IMR-90 (cell line): ENCODE measurements at regions not wholly inside any gene's neighbourhood (a gene's known extent, or its start where the extent isn't known, plus 50 kb on each side); places are given as distances from the start of the nearest gene placed in this dataset.

ENCODE experiments used
- ATAC-seq: fragments of 200-7000 bp; cut with Tn5 transposase; 2 replicates; pipeline ENCODE4 v1.9.1; 2020; ENCODE audit warnings: low read depth, mild to moderate bottlenecking, moderate library complexity
- BruUV-seq: library from RNA; stranded (reverse); fragments of 400-500 nt; replicated peaks from 2 replicates; lab custom pipeline; 2021; lab: Mats Ljungman, UMichigan
- CTCF ChIA-PET: fragments of 300-600 bp; formaldehyde crosslinking; extraction: SDS; loops from one replicate; lab custom pipeline; 2021; ENCODE audit warnings: antibody characterized with exemption; lab: Yijun Ruan, JAX
- POLR2A ChIA-PET: fragments of 300-600 bp; sonication (Branson Sonifier 250); formaldehyde crosslinking; loops from one replicate; lab custom pipeline; 2022; ENCODE audit warnings: antibody characterized with exemption; ENCODE audit not compliant: unreplicated experiment; lab: Charles Lee
- DNase-seq: peaks from one replicate; pipeline ENCODE4 v3.0.0; 2013
- H2AFZ ChIP-seq: replicated peaks from 2 replicates; pipeline ENCODE3; 2013; ENCODE audit warnings: low read length, mild to moderate bottlenecking; ENCODE audit not compliant: poor library complexity
- H2AK5ac ChIP-seq: 2 replicates; pipeline ENCODE4 v1.6.1; 2013; ENCODE audit warnings: low read depth, low read length, inconsistent platforms
- H2AK9ac ChIP-seq: replicated peaks from 2 replicates; pipeline ENCODE3; 2013; ENCODE audit warnings: mild to moderate bottlenecking, low read depth, low read length, moderate library complexity; ENCODE audit not compliant: poor library complexity
- H2BK120ac ChIP-seq: 2 replicates; pipeline ENCODE4 v1.6.1; 2013; ENCODE audit warnings: low read depth, low read length, inconsistent platforms
- H2BK15ac ChIP-seq: 3 replicates; pipeline ENCODE4 v1.6.1; 2013; ENCODE audit warnings: low read depth, low read length, inconsistent platforms
- H2BK20ac ChIP-seq: 2 replicates; pipeline ENCODE4 v1.6.1; 2013; ENCODE audit warnings: low read depth, mild to moderate bottlenecking, inconsistent platforms, low read length, moderate library complexity
- H2BK5ac ChIP-seq: 2 replicates; pipeline ENCODE4 v1.6.1; 2013; ENCODE audit warnings: mild to moderate bottlenecking, low read depth, low read length, inconsistent platforms; ENCODE audit not compliant: poor library complexity, severe bottlenecking
- H3K14ac ChIP-seq: replicated peaks from 2 replicates; pipeline ENCODE4 v1.6.1; 2013; ENCODE audit warnings: low read depth, low read length, inconsistent platforms
- H3K18ac ChIP-seq: 2 replicates; pipeline ENCODE4 v1.6.1; 2013; ENCODE audit warnings: low read depth, low read length, control low read depth
- H3K23ac ChIP-seq: 2 replicates; pipeline ENCODE4 v1.6.1; 2013; ENCODE audit warnings: low read depth, low read length, inconsistent platforms
- H3K27ac ChIP-seq: 2 replicates; pipeline ENCODE4 v1.5.1; 2013; ENCODE audit warnings: mild to moderate bottlenecking, control low read depth, low read length; ENCODE audit not compliant: insufficient read depth
- H3K27me3 ChIP-seq: 2 replicates; pipeline ENCODE4 v1.6.1; 2013; ENCODE audit warnings: low read length; ENCODE audit not compliant: control insufficient read depth, insufficient read depth
- H3K36me3 ChIP-seq: 2 replicates; pipeline ENCODE4 v1.6.1; 2013; ENCODE audit warnings: low read length, mixed read lengths; ENCODE audit not compliant: control insufficient read depth, insufficient read depth
- H3K4ac ChIP-seq: 2 replicates; pipeline ENCODE4 v1.6.1; 2013; ENCODE audit warnings: low read depth, low read length, inconsistent platforms
- H3K4me1 ChIP-seq: 2 replicates; pipeline ENCODE4 v1.6.1; 2013; ENCODE audit warnings: low read length, mixed read lengths; ENCODE audit not compliant: control insufficient read depth, insufficient read depth
- H3K4me2 ChIP-seq: 2 replicates; pipeline ENCODE4 v1.6.1; 2013; ENCODE audit warnings: low read depth, mild to moderate bottlenecking, control low read depth, low read length, moderate library complexity
- H3K4me3 ChIP-seq: 2 replicates; pipeline ENCODE4 v1.5.1; 2013; ENCODE audit warnings: low read depth, mild to moderate bottlenecking, control low read depth, low read length, moderate library complexity; ENCODE audit not compliant: insufficient read depth
- H3K56ac ChIP-seq: 2 replicates; pipeline ENCODE4 v1.6.1; 2013; ENCODE audit warnings: low read length, inconsistent platforms; ENCODE audit not compliant: insufficient read depth; ENCODE audit errors: extremely low read depth
- H3K79me1 ChIP-seq, 2 experiments: 2 replicates each; pipeline ENCODE4 v1.6.1; 2013; ENCODE audit warnings: low read length in 2 of 2, inconsistent platforms in 1 of 2, low read depth in 1 of 2
- H3K9ac ChIP-seq: 2 replicates; pipeline ENCODE4 v1.6.1; 2013; ENCODE audit warnings: low read depth, low read length, control low read depth
- H3K9me1 ChIP-seq: 2 replicates; pipeline ENCODE4 v1.6.1; 2013; ENCODE audit warnings: low read length, inconsistent platforms; ENCODE audit not compliant: insufficient read depth
- H3K9me3 ChIP-seq: 2 replicates; pipeline ENCODE4 v1.6.1; 2013; ENCODE audit warnings: low read length; ENCODE audit not compliant: control insufficient read depth, insufficient read depth
- H4K20me1 ChIP-seq: 2 replicates; pipeline ENCODE4 v1.6.1; 2013; ENCODE audit warnings: low read length, inconsistent platforms; ENCODE audit not compliant: insufficient read depth
- H4K5ac ChIP-seq: 2 replicates; pipeline ENCODE4 v1.6.1; 2013; ENCODE audit warnings: mild to moderate bottlenecking, low read depth, low read length, control low read depth
- H4K8ac ChIP-seq, 2 experiments: 2 replicates each; pipeline ENCODE4 v1.6.1; 2013; ENCODE audit warnings: low read depth in 2 of 2, low read length in 2 of 2, control low read depth in 1 of 2, inconsistent platforms in 1 of 2
- H4K91ac ChIP-seq: 2 replicates; pipeline ENCODE4 v1.6.1; 2013; ENCODE audit warnings: low read depth, low read length, inconsistent platforms; ENCODE audit not compliant: insufficient read depth
- BHLHE40 ChIP-seq: fragments of 150-350 bp; IDR thresholded peaks from 2 replicates; pipeline ENCODE4 v1.6.1; 2016; ENCODE audit warnings: mild to moderate bottlenecking, low read depth, low read length
- CHD1 ChIP-seq: IDR thresholded peaks from 2 replicates; pipeline ENCODE4 v1.6.1; 2012; ENCODE audit warnings: low read depth, low read length, improper control_type of control experiment
- CTCF ChIP-seq: conservative IDR thresholded peaks from 2 replicates; pipeline ENCODE4 v1.5.1; 2012; ENCODE audit warnings: mild to moderate bottlenecking, low read depth, low read length, improper control_type of control experiment
- ELK1 ChIP-seq: fragments of 150-350 bp; IDR thresholded peaks from 2 replicates; pipeline ENCODE4 v1.6.1; 2016; ENCODE audit warnings: low read depth, mild to moderate bottlenecking, low read length, moderate library complexity, borderline replicate concordance
- FOS ChIP-seq: fragments of 150-350 bp; IDR thresholded peaks from 2 replicates; pipeline ENCODE4 v1.6.1; 2016; ENCODE audit warnings: low read depth, low read length
- MAFK ChIP-seq: IDR thresholded peaks from 2 replicates; pipeline ENCODE4 v1.6.1; 2012; ENCODE audit warnings: low read depth, low read length, improper control_type of control experiment
- MAZ ChIP-seq: IDR thresholded peaks from 2 replicates; pipeline ENCODE4 v1.6.1; 2012; ENCODE audit warnings: low read depth, mild to moderate bottlenecking, low read length, improper control_type of control experiment, moderate library complexity, borderline replicate concordance
- MXI1 ChIP-seq: IDR thresholded peaks from 2 replicates; pipeline ENCODE4 v1.6.1; 2012; ENCODE audit warnings: low read depth, mild to moderate bottlenecking, low read length, moderate library complexity, borderline replicate concordance
- NFE2L2 ChIP-seq: fragments of 150-350 bp; IDR thresholded peaks from 2 replicates; pipeline ENCODE4 v1.6.1; 2016; ENCODE audit warnings: low read depth, mild to moderate bottlenecking, low read length
- POLR2A ChIP-seq: IDR thresholded peaks from 2 replicates; pipeline ENCODE4 v1.6.1; 2012; ENCODE audit warnings: mild to moderate bottlenecking, low read depth, low read length
- RAD21 ChIP-seq: IDR thresholded peaks from 2 replicates; pipeline ENCODE4 v1.6.1; 2012; ENCODE audit warnings: low read length, improper control_type of control experiment
- RCOR1 ChIP-seq: IDR thresholded peaks from 2 replicates; pipeline ENCODE4 v1.6.1; 2012; ENCODE audit warnings: mild to moderate bottlenecking, low read length, improper control_type of control experiment; ENCODE audit not compliant: insufficient replicate concordance
- RFX5 ChIP-seq: IDR thresholded peaks from 2 replicates; pipeline ENCODE4 v1.8.0; 2012; ENCODE audit warnings: low read depth, mild to moderate bottlenecking, low read length, moderate library complexity
- SMC3 ChIP-seq: fragments of 150-350 bp; IDR thresholded peaks from 2 replicates; pipeline ENCODE4 v1.6.1; 2016; ENCODE audit warnings: low read depth, mild to moderate bottlenecking, antibody characterized with exemption, low read length, moderate library complexity
- USF2 ChIP-seq: fragments of 150-350 bp; IDR thresholded peaks from 2 replicates; pipeline ENCODE4 v1.6.1; 2017; ENCODE audit warnings: mild to moderate bottlenecking, antibody characterized with exemption, low read length, low read depth
- WGBS, 2 experiments: methylation state at CpG; one replicate each; pipeline versions ENCODE4 v1.1.5 to v1.1.7; 2013; ENCODE audit warnings: missing lambda C conversion rate in 2 of 2; ENCODE audit not compliant: insufficient read length in 1 of 2; ENCODE audit errors: extremely low coverage in 2 of 2; 5-methylcytosine and 5-hydroxymethylcytosine counted together
- dilution Hi-C: fragments of 300-500 bp; cut with HindIII; formaldehyde crosslinking; loops from one replicate; pipeline ENCODE4 v1.14.3; 2018; ENCODE audit warnings: low sequenced_read_pairs; ENCODE audit not compliant: unreplicated experiment
- in situ Hi-C: fragments of 300-500 bp; cut with MboI; formaldehyde crosslinking; loops from 3 replicates; pipeline ENCODE4 v1.14.3; 2019; ENCODE audit warnings: low sequenced_read_pairs, inconsistent platforms, mixed read lengths
- intact Hi-C: fragments of 100-400 bp; cut with micrococcal nuclease; formaldehyde crosslinking; loops from 2 replicates; pipeline ENCODE4 v1.10.0; 2022

GRCh38 chr5:174354571-174354970 lies 309.1 kb downstream of the NSG2 start:
- BruUV-seq = no TSS peak
- H4K5ac ChIP-seq = no peak overlapping the region
- H3K4me2 ChIP-seq = no peak overlapping the region
- H4K20me1 ChIP-seq = no peaks in the 10 kb centered on the region
- no peak overlapping the region for H2AK5ac ChIP-seq
- TF ChIP-seq NFE2L2 = no peak
- no peak for TF ChIP-seq BHLHE40
- no peak for TF ChIP-seq SMC3
- no peak for TF ChIP-seq USF2
- no peak for TF ChIP-seq ELK1
- TF ChIP-seq CHD1 = no peak
- TF ChIP-seq MAZ = no peak
- TF ChIP-seq POLR2A = no peak
- no peak for TF ChIP-seq MAFK
- no peak for TF ChIP-seq RFX5
- no peak for TF ChIP-seq MXI1
- TF ChIP-seq RCOR1 = no peak
- no peak for TF ChIP-seq RAD21
- no peak for TF ChIP-seq CTCF
- no peak for TF ChIP-seq FOS
- no peaks in the 10 kb centered on the region for H3K79me1 ChIP-seq
- POLR2A ChIA-PET = no interaction called here
- no peak overlapping the region for H3K56ac ChIP-seq
- no peak overlapping the region for H4K8ac ChIP-seq
- no peak overlapping the region for H3K27ac ChIP-seq
- no peak overlapping the region for H3K4me3 ChIP-seq
- H3K14ac ChIP-seq = no peak overlapping the region
- intact Hi-C loops = no loop called here
- H3K9ac ChIP-seq = no peak overlapping the region
- DNase-seq = no peak
- H3K23ac ChIP-seq = no peak overlapping the region
- no CpG with 5 or more reads among the region's 5 CpGs for WGBS, 2 experiments
- no peak overlapping the region for H3K4ac ChIP-seq
- dilution Hi-C loops = no loop called here
- no peak for ATAC-seq
- no peaks in the 10 kb centered on the region for H3K9me1 ChIP-seq
- no peak overlapping the region for H2AFZ ChIP-seq
- H3K36me3 ChIP-seq = no peaks in the 10 kb centered on the region
- H3K18ac ChIP-seq = no peak overlapping the region
- H3K4me1 ChIP-seq = no peaks in the 10 kb centered on the region
- in situ Hi-C loops = no loop called here
- H2AK9ac ChIP-seq = no peak overlapping the region
- no peaks in the 10 kb centered on the region for H3K9me3 ChIP-seq
- H3K27me3 ChIP-seq = no peaks in the 10 kb centered on the region
- H2BK120ac ChIP-seq = no peak overlapping the region
- no peak overlapping the region for H2BK15ac ChIP-seq
- no peak overlapping the region for H2BK5ac ChIP-seq
- H2BK20ac ChIP-seq = no peak overlapping the region
- CTCF ChIA-PET = interaction anchor here (1.4 kb wide), 1 partner anchor 43 kb away, joined by 6 read pairs; no protein-coding TSS in a partner anchor
- no peak overlapping the region for H4K91ac ChIP-seq
